HepG2 (cell line): ENCODE measurements at regions not wholly inside any gene's neighbourhood (a gene's known extent, or its start where the extent isn't known, plus 50 kb on each side); places are given as distances from the start of the nearest gene placed in this dataset.

ENCODE experiments used
- AKNA ChIP-seq: sonication (generic); formaldehyde crosslinking; IDR thresholded peaks from 2 replicates; pipeline ENCODE4 v1.4.0; 2020; ENCODE audit warnings: missing genetic modification reagents, borderline replicate concordance
- CREM ChIP-seq, 2 experiments: sonication (generic) in 1 of 2; formaldehyde crosslinking in 1 of 2; IDR thresholded peaks; 2 replicates each; pipeline versions ENCODE4 v1.4.0 to v1.6.1; 2016 to 2020; ENCODE audit warnings: antibody characterized with exemption in 1 of 2, mild to moderate bottlenecking in 1 of 2, missing genetic modification reagents in 1 of 2
- HNRNPUL1 ChIP-seq: fragments of 200-400 bp; formaldehyde crosslinking; IDR thresholded peaks from 2 replicates; pipeline ENCODE4 v1.6.1; 2017; ENCODE audit warnings: low read depth, mild to moderate bottlenecking, low read length, moderate library complexity
- MEIS1 ChIP-seq: sonication (generic); formaldehyde crosslinking; IDR thresholded peaks from 2 replicates; pipeline ENCODE4 v1.9.0; 2021; ENCODE audit warnings: mild to moderate bottlenecking, missing genetic modification reagents, moderate library complexity, borderline replicate concordance
- MTA3 ChIP-seq: sonication (generic); formaldehyde crosslinking; IDR thresholded peaks from 2 replicates; pipeline ENCODE4 v1.4.0; 2020; ENCODE audit warnings: missing genetic modification reagents
- NR2F2 ChIP-seq: IDR thresholded peaks from 2 replicates; pipeline ENCODE4 v1.6.1; 2012; ENCODE audit warnings: low read depth, inconsistent platforms, borderline replicate concordance
- PRPF4 ChIP-seq: fragments of 200-400 bp; formaldehyde crosslinking; IDR thresholded peaks from 2 replicates; pipeline ENCODE4 v1.6.1; 2016; ENCODE audit warnings: low read length, low read depth; ENCODE audit not compliant: poor library complexity, severe bottlenecking
- U2AF2 ChIP-seq: fragments of 200-400 bp; formaldehyde crosslinking; IDR thresholded peaks from 2 replicates; pipeline ENCODE4 v1.6.1; 2017; ENCODE audit warnings: low read depth, mild to moderate bottlenecking, low read length
- ZNF451 ChIP-seq: sonication (generic); formaldehyde crosslinking; IDR thresholded peaks from 2 replicates; pipeline ENCODE4 v1.5.0; 2020; ENCODE audit warnings: mild to moderate bottlenecking, missing genetic modification reagents
- ZNF720 ChIP-seq: sonication (generic); formaldehyde crosslinking; IDR thresholded peaks from 2 replicates; pipeline ENCODE4 v1.4.0; 2020; ENCODE audit warnings: missing genetic modification reagents
- ZNF775 ChIP-seq: sonication (generic); formaldehyde crosslinking; IDR thresholded peaks from 2 replicates; pipeline ENCODE4 v1.4.0; 2020; ENCODE audit warnings: missing genetic modification reagents, mild to moderate bottlenecking, moderate library complexity, borderline replicate concordance
- TF ChIP-seq, protein P1 (sequence below): sonication (generic); formaldehyde crosslinking; IDR thresholded peaks from one replicate; pipeline ENCODE4 v1.5.1; 2020; ENCODE audit warnings: mild to moderate bottlenecking, missing genetic modification reagents; ENCODE audit errors: not compliant biosample characterization
- TF ChIP-seq, protein P2 (sequence below): sonication (generic); formaldehyde crosslinking; IDR thresholded peaks from 2 replicates; pipeline ENCODE4 v1.5.0; 2020; ENCODE audit warnings: missing genetic modification reagents

DNA sequence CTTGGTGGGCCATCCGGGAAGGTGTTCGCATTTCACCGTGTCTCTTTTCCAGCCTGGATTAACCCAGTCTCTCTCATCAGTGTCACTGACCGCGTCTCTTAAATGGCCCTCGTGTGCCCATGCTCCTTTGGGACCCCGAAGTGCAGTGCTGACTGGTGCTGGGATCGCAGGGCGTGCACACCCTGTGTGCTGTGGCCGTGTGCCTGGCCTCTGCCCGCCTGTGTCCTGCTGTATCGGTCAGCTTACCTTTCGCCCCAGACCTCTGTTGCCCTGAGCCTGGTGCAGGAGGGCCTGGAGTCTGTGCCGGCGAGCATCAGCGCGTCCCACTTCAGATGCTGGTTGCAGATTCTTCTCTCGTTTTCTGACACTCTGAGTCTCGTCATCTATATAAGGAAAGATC lies 68.3 kb upstream of the HGFAC start (continued):
- TF ChIP-seq, protein P1, sequence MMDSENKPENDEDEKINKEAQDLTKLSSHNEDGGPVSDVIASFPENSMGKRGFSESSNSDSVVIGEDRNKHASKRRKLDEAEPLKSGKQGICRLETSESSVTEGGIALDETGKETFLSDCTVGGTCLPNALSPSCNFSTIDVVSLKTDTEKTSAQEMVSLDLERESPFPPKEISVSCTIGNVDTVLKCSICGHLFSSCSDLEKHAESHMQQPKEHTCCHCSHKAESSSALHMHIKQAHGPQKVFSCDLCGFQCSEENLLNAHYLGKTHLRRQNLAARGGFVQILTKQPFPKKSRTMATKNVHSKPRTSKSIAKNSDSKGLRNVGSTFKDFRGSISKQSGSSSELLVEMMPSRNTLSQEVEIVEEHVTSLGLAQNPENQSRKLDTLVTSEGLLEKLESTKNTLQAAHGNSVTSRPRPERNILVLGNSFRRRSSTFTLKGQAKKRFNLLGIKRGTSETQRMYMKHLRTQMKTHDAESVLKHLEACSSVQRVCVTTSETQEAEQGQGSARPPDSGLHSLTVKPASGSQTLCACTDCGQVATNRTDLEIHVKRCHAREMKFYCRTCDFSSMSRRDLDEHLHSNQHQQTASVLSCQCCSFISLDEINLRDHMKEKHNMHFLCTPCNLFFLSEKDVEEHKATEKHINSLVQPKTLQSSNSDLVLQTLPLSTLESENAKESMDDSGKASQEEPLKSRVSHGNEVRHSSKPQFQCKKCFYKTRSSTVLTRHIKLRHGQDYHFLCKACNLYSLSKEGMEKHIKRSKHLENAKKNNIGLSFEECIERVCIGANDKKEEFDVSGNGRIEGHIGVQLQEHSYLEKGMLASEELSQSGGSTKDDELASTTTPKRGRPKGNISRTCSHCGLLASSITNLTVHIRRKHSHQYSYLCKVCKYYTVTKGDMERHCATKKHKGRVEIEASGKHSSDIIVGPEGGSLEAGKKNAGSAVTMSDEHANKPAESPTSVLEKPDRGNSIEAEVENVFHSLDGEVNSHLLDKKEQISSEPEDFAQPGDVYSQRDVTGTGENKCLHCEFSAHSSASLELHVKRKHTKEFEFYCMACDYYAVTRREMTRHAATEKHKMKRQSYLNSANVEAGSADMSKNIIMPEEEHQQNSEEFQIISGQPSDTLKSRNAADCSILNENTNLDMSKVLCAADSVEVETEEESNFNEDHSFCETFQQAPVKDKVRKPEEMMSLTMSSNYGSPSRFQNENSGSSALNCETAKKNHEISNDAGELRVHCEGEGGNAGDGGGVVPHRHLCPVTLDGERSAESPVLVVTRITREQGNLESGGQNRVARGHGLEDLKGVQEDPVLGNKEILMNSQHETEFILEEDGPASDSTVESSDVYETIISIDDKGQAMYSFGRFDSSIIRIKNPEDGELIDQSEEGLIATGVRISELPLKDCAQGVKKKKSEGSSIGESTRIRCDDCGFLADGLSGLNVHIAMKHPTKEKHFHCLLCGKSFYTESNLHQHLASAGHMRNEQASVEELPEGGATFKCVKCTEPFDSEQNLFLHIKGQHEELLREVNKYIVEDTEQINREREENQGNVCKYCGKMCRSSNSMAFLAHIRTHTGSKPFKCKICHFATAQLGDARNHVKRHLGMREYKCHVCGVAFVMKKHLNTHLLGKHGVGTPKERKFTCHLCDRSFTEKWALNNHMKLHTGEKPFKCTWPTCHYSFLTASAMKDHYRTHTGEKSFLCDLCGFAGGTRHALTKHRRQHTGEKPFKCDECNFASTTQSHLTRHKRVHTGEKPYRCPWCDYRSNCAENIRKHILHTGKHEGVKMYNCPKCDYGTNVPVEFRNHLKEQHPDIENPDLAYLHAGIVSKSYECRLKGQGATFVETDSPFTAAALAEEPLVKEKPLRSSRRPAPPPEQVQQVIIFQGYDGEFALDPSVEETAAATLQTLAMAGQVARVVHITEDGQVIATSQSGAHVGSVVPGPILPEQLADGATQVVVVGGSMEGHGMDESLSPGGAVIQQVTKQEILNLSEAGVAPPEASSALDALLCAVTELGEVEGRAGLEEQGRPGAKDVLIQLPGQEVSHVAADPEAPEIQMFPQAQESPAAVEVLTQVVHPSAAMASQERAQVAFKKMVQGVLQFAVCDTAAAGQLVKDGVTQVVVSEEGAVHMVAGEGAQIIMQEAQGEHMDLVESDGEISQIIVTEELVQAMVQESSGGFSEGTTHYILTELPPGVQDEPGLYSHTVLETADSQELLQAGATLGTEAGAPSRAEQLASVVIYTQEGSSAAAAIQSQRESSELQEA (CRISPR knock-in tag), result no peak
- no peak for TF ChIP-seq MEIS1 (CRISPR knock-in tag)
- TF ChIP-seq CREM (IDR thresholded peaks at IDR 0.05), result no peak
- no peak for TF ChIP-seq CREM (CRISPR knock-in tag; IDR thresholded peaks at IDR 0.05)
- TF ChIP-seq, protein P2, sequence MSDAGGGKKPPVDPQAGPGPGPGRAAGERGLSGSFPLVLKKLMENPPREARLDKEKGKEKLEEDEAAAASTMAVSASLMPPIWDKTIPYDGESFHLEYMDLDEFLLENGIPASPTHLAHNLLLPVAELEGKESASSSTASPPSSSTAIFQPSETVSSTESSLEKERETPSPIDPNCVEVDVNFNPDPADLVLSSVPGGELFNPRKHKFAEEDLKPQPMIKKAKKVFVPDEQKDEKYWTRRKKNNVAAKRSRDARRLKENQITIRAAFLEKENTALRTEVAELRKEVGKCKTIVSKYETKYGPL (CRISPR knock-in tag), result no peak
- TF ChIP-seq PRPF4, result no peak
- TF ChIP-seq NR2F2, result no peak
- TF ChIP-seq HNRNPUL1, result no peak
- TF ChIP-seq AKNA (CRISPR knock-in tag), result no peak
- TF ChIP-seq ZNF775, result no peak
- TF ChIP-seq ZNF451 (CRISPR knock-in tag), result no peak
- TF ChIP-seq ZNF720 (CRISPR knock-in tag), result no peak
- no peak for TF ChIP-seq MTA3
- no peak for TF ChIP-seq U2AF2
